ENCODE measurements at regions not wholly inside any gene's neighbourhood (a gene's known extent, or its start where the extent isn't known, plus 50 kb on each side); places are given as distances from the start of the nearest gene placed in this dataset.

- intact Hi-C loops (cut with DNase I; ENCODE audit: low total_unique reads): no loop called here
- TF ChIP-seq CTCF (IDR thresholded peaks at IDR 0.05 in 8 of 11, conservative IDR thresholded peaks at IDR 0.05 in 3 of 11) (no peak), POLR2AphosphoS5 (IDR thresholded peaks at IDR 0.05) (no peak), POLR2A (IDR thresholded peaks at IDR 0.05) (no peak)
- Histone ChIP-seq H3K27me3 (replicated peaks in 1 of 7) (peaks cover 0 to 3% (median 0%) of the 10 kb centered on the region in 7 donors), H3K36me3 (no peaks in the 10 kb centered on the region), H3K9me3 (peaks cover 0 to 8% (median 2%) of the 10 kb centered on the region in 8 donors), H3K27ac (no peak overlapping the region), H3K4me3 (no peak overlapping the region), H3K4me1 (no peaks in the 10 kb centered on the region)
- WGBS, 5 donors: 62 to 75% (median 72%) methylated on average over 6 of the region's 6 CpGs
- no peak for DNase-seq
Observed at GRCh38 chr5:38639377-38640358, 83.2 kb upstream of the LIFR start.

GRCh38 chr5:38641003-38641402 lies 84.6 kb upstream of the LIFR start:
- intact Hi-C loops (cut with DNase I; ENCODE audit: low total_unique reads): no loop called here
- DNase-seq: no peak
- TF ChIP-seq CTCF (IDR thresholded peaks at IDR 0.05 in 8 of 11, conservative IDR thresholded peaks at IDR 0.05 in 3 of 11) (no peak), POLR2A (IDR thresholded peaks at IDR 0.05) (no peak), POLR2AphosphoS5 (IDR thresholded peaks at IDR 0.05) (no peak)
- no peak overlapping the region for H3K4me3 ChIP-seq
- H3K36me3 ChIP-seq: no peaks in the 10 kb centered on the region
- H3K27me3 ChIP-seq (replicated peaks in 1 of 7): no peaks in the 10 kb centered on the region
- peaks cover 0 to 12% (median 3%) of the 10 kb centered on the region in 8 donors for H3K9me3 ChIP-seq
- no peaks in the 10 kb centered on the region for H3K4me1 ChIP-seq
- WGBS, 5 donors: 82 to 84% (median 82%) methylated on average over 3 of the region's 3 CpGs
- H3K27ac ChIP-seq: peak overlapping the region in 2 of 8 donors; percentile 12 to 32

GRCh38 chr5:38642189-38642911 lies 85.9 kb upstream of the LIFR start:
- no peak overlapping the region for H3K4me3 ChIP-seq
- H3K27me3 ChIP-seq (replicated peaks in 1 of 7): no peaks in the 10 kb centered on the region
- H3K9me3 ChIP-seq: peaks cover 0 to 12% (median 3%) of the 10 kb centered on the region in 8 donors
- peak overlapping the region in 2 of 8 donors; percentile 32 to 53 for H3K27ac ChIP-seq
- WGBS, 5 donors: 62 to 81% (median 74%) methylated on average over 7 of the region's 7 CpGs
- intact Hi-C loops (cut with DNase I; ENCODE audit: low total_unique reads): no loop called here
- TF ChIP-seq POLR2AphosphoS5 (IDR thresholded peaks at IDR 0.05) (no peak), POLR2A (IDR thresholded peaks at IDR 0.05) (no peak), CTCF (IDR thresholded peaks at IDR 0.05 in 8 of 11, conservative IDR thresholded peaks at IDR 0.05 in 3 of 11) (no peak)
- H3K36me3 ChIP-seq: no peaks in the 10 kb centered on the region
- no peaks in the 10 kb centered on the region for H3K4me1 ChIP-seq
- DNase-seq: no peak

- intact Hi-C loops (cut with DNase I; ENCODE audit: low total_unique reads): no loop called here
Observed at GRCh38 chr5:38643616-38644015, 87.2 kb upstream of the LIFR start.

More at GRCh38 chr5:38643616-38644015, 87.2 kb upstream of the LIFR start:
- Histone ChIP-seq H3K27ac (no peak overlapping the region), H3K36me3 (no peaks in the 10 kb centered on the region), H3K4me1 (no peaks in the 10 kb centered on the region), H3K27me3 (replicated peaks in 1 of 7) (no peaks in the 10 kb centered on the region), H3K4me3 (no peak overlapping the region), H3K9me3 (peaks cover 0 to 12% (median 3%) of the 10 kb centered on the region in 8 donors)
- no peak for DNase-seq
- TF ChIP-seq CTCF (IDR thresholded peaks at IDR 0.05 in 8 of 11, conservative IDR thresholded peaks at IDR 0.05 in 3 of 11) (no peak), POLR2AphosphoS5 (IDR thresholded peaks at IDR 0.05) (no peak), POLR2A (IDR thresholded peaks at IDR 0.05) (no peak)
- 91 to 94% (median 93%) methylated on average over 4 of the region's 4 CpGs for WGBS, 5 donors

Data from spleen (tissue), 11 donors.